GM12872 (cell line): ENCODE measurements at regions not wholly inside any gene's neighbourhood (a gene's known extent, or its start where the extent isn't known, plus 50 kb on each side); places are given as distances from the start of the nearest gene placed in this dataset.

ENCODE experiments used
- CTCF ChIP-seq: IDR thresholded peaks from 3 replicates; pipeline ENCODE4 v1.5.1; 2011; ENCODE audit warnings: low read depth, mild to moderate bottlenecking, low read length, moderate library complexity; ENCODE audit not compliant: insufficient read depth

DNA sequence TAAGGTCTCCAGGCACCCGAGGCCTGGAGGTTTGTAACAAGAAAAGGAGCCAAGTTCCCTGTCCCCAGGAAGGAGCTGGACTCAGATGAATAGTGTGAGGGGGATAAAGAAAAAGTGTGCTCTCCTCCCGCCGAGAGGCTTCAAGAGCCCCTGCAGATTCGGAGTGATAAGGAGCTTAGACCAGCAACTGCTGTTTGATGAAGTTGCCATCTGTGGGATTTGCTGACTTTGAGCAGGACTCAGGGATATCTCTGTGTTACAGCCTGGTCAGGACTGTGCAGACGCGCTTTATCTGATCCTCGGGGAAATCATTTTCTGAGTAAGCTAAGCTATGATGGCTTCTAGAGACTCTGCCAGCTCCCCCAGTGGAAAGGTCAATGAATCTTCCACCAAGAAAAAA lies 1017.0 kb downstream of the TBC1D22A start:
- no peak for TF ChIP-seq CTCF

DNA sequence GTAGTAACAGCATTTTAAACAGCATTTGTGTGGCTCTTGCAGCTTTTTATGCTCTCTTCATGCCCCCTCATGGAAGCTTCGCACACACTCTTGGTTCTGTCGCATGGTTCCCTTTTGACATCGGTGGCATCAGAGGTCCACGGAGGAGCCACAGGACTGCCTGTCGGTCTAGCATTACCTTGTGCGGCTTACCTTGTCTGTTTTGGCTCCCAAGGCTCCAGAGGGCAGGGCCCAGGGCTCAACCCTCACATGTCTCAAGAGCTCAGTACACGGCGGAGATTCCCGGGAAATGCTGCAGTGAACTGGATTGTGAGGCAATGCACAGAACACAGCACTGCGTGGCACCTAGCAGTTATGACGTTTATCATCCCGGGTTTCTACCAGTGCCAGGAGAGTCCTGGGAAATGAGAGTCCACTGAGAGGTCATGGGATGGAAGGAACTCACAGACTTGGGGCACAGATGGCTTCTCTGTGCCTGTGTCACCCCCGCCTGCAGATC lies 1015.8 kb downstream of the TBC1D22A start:
- TF ChIP-seq CTCF, result no peak

DNA sequence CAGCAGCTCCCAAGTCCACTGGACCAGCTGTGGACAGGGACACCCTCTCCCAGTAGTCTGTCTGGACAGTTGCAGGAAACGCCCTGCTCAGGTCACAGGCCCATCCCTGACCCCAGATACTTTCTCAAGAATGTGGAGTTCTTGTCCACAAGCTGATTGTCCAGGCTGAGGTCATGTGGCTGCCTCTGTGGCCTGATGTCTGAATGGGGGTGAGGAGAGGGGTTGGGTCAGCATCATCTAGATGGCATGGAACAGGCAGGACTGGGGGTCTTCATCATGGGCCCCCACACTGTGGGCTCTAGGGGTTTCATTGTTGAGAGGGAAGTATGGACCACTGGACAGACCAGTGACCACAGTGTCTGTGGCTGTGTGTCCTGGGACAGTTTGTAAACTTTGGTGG lies 1015.0 kb downstream of the TBC1D22A start:
- no peak for TF ChIP-seq CTCF

DNA sequence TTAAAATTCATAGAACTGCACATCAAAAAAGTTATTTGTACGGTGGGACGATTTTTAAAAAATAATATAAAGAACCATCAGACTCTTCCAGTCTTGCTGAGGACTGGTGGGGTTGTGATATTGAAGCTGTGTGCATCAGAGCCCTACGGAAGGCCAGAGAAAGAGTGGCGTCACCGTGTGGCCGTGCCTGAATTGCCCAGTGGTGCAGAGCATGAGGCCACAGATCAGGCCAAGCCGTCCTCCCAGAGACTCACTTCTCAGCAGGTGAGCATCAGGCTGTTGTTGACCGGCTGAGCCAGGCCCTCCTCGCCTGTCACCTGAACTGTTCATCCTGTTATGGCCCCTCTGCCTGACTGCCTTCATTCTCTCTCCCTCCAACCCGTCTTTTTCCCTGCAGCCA lies 1013.9 kb downstream of the TBC1D22A start:
- TF ChIP-seq CTCF, result peak; percentile 17; the same call in 1 of the 3 replicates

- TF ChIP-seq CTCF, result no peak
These were observed 1013.2 kb downstream of the TBC1D22A start for GRCh38 chr22:47775686-47776085.

GRCh38 chr22:47775191-47775590 lies 1012.7 kb downstream of the TBC1D22A start:
- no peak for TF ChIP-seq CTCF

- TF ChIP-seq CTCF, result no peak
These were observed 1011.2 kb downstream of the TBC1D22A start for GRCh38 chr22:47773635-47774034.

GRCh38 chr22:47772864-47773263 lies 1010.4 kb downstream of the TBC1D22A start:
- TF ChIP-seq CTCF, result no peak
